ENCODE measurements at regions not wholly inside any gene's neighbourhood (a gene's known extent, or its start where the extent isn't known, plus 50 kb on each side); places are given as distances from the start of the nearest gene placed in this dataset.

- Histone ChIP-seq H3K4me1 (no peaks in the 10 kb centered on the region), H3K27me3 (no peaks in the 10 kb centered on the region), H3K36me3 (no peaks in the 10 kb centered on the region), H3K27ac (no peak overlapping the region), H3K4me3 (no peak overlapping the region), H3K9me3 (no peaks in the 10 kb centered on the region)
- no peak for TF ChIP-seq CTCF (IDR thresholded peaks at IDR 0.05)
- no peak for TF ChIP-seq POLR2A (IDR thresholded peaks at IDR 0.05)
- peak in 1 of 2 donors; percentile 29 for DNase-seq
- intact Hi-C loops (cut with DNase I; ENCODE audit: low total_unique reads) = no loop called here
These were observed 223.0 kb upstream of the MCTP2 start for GRCh38 chr15:94008104-94009074.

GRCh38 chr15:94004697-94005096 lies 226.7 kb upstream of the MCTP2 start:
- Histone ChIP-seq H3K4me3 (no peak overlapping the region), H3K4me1 (no peaks in the 10 kb centered on the region), H3K36me3 (no peaks in the 10 kb centered on the region), H3K27ac (peak overlapping the region in 1 of 2 donors; percentile 47), H3K27me3 (no peaks in the 10 kb centered on the region), H3K9me3 (no peaks in the 10 kb centered on the region)
- peak; percentile 50 to 64 for DNase-seq
- intact Hi-C loops (cut with DNase I; ENCODE audit: low total_unique reads) = no loop called here
- no peak for TF ChIP-seq POLR2A (IDR thresholded peaks at IDR 0.05)
- no peak for TF ChIP-seq CTCF (IDR thresholded peaks at IDR 0.05)

GRCh38 chr15:94002041-94002440 lies 229.3 kb upstream of the MCTP2 start:
- H3K4me1 ChIP-seq = no peaks in the 10 kb centered on the region
- intact Hi-C loops (cut with DNase I; ENCODE audit: low total_unique reads) = no loop called here
- H3K27ac ChIP-seq = peak overlapping the region in 1 of 2 donors; percentile 51
- H3K36me3 ChIP-seq = no peaks in the 10 kb centered on the region
- TF ChIP-seq CTCF (IDR thresholded peaks at IDR 0.05) (no peak), POLR2A (IDR thresholded peaks at IDR 0.05) (no peak)
- no peak overlapping the region for H3K4me3 ChIP-seq
- no peaks in the 10 kb centered on the region for H3K9me3 ChIP-seq
- no peaks in the 10 kb centered on the region for H3K27me3 ChIP-seq
- no peak for DNase-seq

GRCh38 chr15:94001255-94001801 lies 230.0 kb upstream of the MCTP2 start:
- TF ChIP-seq CTCF (IDR thresholded peaks at IDR 0.05) (no peak), POLR2A (IDR thresholded peaks at IDR 0.05) (no peak)
- Histone ChIP-seq H3K9me3 (no peaks in the 10 kb centered on the region), H3K36me3 (no peaks in the 10 kb centered on the region), H3K4me3 (no peak overlapping the region), H3K27me3 (no peaks in the 10 kb centered on the region), H3K27ac (peak overlapping the region; percentile 14 to 51), H3K4me1 (no peaks in the 10 kb centered on the region)
- DNase-seq = no peak
- intact Hi-C loops (cut with DNase I; ENCODE audit: low total_unique reads) = no loop called here

- Histone ChIP-seq H3K27me3 (no peaks in the 10 kb centered on the region), H3K4me3 (no peak overlapping the region), H3K9me3 (no peaks in the 10 kb centered on the region), H3K36me3 (no peaks in the 10 kb centered on the region), H3K4me1 (no peaks in the 10 kb centered on the region), H3K27ac (peak overlapping the region; percentile 14 to 51)
- TF ChIP-seq POLR2A (IDR thresholded peaks at IDR 0.05) (no peak), CTCF (IDR thresholded peaks at IDR 0.05) (no peak)
- no peak for DNase-seq
- intact Hi-C loops (cut with DNase I; ENCODE audit: low total_unique reads) = no loop called here
These were observed 230.8 kb upstream of the MCTP2 start for GRCh38 chr15:94000606-94001005.

All from uterus (tissue), 3 donors.